ENCODE measurements at regions not wholly inside any gene's neighbourhood (a gene's known extent, or its start where the extent isn't known, plus 50 kb on each side); places are given as distances from the start of the nearest gene placed in this dataset.

DNA sequence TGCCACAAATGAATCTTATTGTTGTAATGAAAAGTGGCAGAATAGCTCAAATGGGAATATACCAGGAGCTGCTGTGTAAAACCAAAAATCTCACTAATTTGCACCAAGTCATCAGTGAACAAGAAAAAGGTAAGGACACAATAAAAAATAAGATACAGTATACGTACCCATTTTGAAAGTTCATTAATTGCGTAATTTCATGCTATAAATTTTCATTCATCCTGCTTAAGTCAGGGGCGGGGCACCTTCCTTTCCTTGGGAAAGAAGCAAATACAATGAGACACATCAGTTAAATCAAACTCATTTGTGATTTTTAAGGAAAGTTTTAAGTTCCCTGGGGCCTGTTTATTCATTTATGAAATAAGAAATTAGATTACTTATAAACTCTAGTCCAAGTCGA lies 65.4 kb downstream of the HSPA13 start:
- CTCF ChIA-PET: interaction anchor here (0.9 kb wide), 1 partner anchor 11 kb away, joined by 3 read pairs; no protein-coding TSS in a partner anchor

DNA sequence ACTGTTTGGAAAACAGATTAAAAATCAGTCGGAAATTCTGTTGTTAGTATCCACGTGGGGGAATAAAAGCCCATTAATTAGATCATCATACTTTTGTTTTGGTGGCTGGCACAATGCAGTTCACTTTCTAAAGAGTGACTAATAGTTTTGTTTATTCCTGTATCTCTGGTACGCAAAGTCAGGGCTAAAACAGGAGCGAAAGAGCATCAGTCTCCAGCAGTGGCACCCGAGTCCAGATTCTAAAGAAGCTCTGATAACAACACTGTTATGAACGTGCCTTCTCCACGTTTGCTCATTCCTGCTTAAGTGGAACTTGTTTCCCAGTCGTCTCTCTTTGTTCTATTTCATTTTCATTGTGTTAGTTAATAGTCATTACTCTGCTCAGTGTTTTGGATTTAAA lies 69.6 kb downstream of the HSPA13 start:
- no peaks in the 10 kb centered on the region for H4K20me1 ChIP-seq (replicated peaks; ENCODE audit: control insufficient read depth, extremely low read depth, insufficient read depth, low read length)
- H3K9me3 ChIP-seq (replicated peaks; ENCODE audit: control insufficient read depth, insufficient read depth, low read length): no peaks in the 10 kb centered on the region
- dilution Hi-C loops (cut with MboI; ENCODE audit: extremely low pct_ligation_motif_present, low sequenced_read_pairs) (no loop called here), intact Hi-C loops (cut with micrococcal nuclease) (no loop called here)
- H3K4me1 ChIP-seq (ENCODE audit: control insufficient read depth, extremely low read depth, insufficient read depth, low read length): no peaks in the 10 kb centered on the region
- H2AFZ ChIP-seq (ENCODE audit: low read depth, low read length): no peak overlapping the region
- no TSS peak for BruUV-seq (replicated peaks)
- H3K9ac ChIP-seq (replicated peaks; ENCODE audit: extremely low read depth, insufficient read depth, low read length): no peak overlapping the region
- no peak for DNase-seq (ENCODE audit: low read depth, low spot score)
- no peak for FAIRE-seq
- ChIA-PET CTCF (no interaction called here), POLR2A (no interaction called here)
- H3K27ac ChIP-seq (ENCODE audit: insufficient read depth, low read depth, low read length): no peak overlapping the region
- H3K27me3 ChIP-seq (ENCODE audit: control insufficient read depth in 2 of 2, insufficient read depth in 2 of 2, low read length in 2 of 2): no peaks in the 10 kb centered on the region
- H3K4me3 ChIP-seq (replicated peaks in 1 of 3; ENCODE audit: insufficient read depth in 1 of 3, low read depth in 1 of 3, low read length in 3 of 3): no peak overlapping the region
- no peaks in the 10 kb centered on the region for H3K79me2 ChIP-seq (ENCODE audit: control insufficient read depth, insufficient read depth, low read length)
- TF ChIP-seq GATA2 (IDR thresholded peaks at IDR 0.05; ENCODE audit: insufficient read depth, insufficient read length, low read depth, low read length) (no peak), FOS (IDR thresholded peaks at IDR 0.05; ENCODE audit: borderline replicate concordance, insufficient read depth, low read length) (no peak), JUN (IDR thresholded peaks at IDR 0.05; ENCODE audit: borderline replicate concordance, insufficient read depth, insufficient read length, low read depth) (no peak)
- TF ChIP-seq, protein P1, sequence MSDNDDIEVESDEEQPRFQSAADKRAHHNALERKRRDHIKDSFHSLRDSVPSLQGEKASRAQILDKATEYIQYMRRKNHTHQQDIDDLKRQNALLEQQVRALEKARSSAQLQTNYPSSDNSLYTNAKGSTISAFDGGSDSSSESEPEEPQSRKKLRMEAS (IDR thresholded peaks at IDR 0.05; ENCODE audit: insufficient read depth, insufficient read length): no peak
- TF ChIP-seq, protein P2, sequence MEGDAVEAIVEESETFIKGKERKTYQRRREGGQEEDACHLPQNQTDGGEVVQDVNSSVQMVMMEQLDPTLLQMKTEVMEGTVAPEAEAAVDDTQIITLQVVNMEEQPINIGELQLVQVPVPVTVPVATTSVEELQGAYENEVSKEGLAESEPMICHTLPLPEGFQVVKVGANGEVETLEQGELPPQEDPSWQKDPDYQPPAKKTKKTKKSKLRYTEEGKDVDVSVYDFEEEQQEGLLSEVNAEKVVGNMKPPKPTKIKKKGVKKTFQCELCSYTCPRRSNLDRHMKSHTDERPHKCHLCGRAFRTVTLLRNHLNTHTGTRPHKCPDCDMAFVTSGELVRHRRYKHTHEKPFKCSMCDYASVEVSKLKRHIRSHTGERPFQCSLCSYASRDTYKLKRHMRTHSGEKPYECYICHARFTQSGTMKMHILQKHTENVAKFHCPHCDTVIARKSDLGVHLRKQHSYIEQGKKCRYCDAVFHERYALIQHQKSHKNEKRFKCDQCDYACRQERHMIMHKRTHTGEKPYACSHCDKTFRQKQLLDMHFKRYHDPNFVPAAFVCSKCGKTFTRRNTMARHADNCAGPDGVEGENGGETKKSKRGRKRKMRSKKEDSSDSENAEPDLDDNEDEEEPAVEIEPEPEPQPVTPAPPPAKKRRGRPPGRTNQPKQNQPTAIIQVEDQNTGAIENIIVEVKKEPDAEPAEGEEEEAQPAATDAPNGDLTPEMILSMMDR (IDR thresholded peaks at IDR 0.05; ENCODE audit: extremely low read depth in 1 of 2, insufficient read depth in 1 of 2, low read depth in 1 of 2, low read length in 2 of 2): no peak
- H3K4me2 ChIP-seq (ENCODE audit: insufficient read depth, low read length): no peak overlapping the region
- no peaks in the 10 kb centered on the region for H3K36me3 ChIP-seq (ENCODE audit: control insufficient read depth in 2 of 2, extremely low read depth in 1 of 2, insufficient read depth in 2 of 2, low read length in 2 of 2)
- H3K9me1 ChIP-seq (replicated peaks; ENCODE audit: control insufficient read depth, extremely low read depth, insufficient read depth, low read length): no peaks in the 10 kb centered on the region

More for the DNA sequence above, 65.4 kb downstream of the HSPA13 start:
- intact Hi-C loops (cut with micrococcal nuclease) (no loop called here), dilution Hi-C loops (cut with MboI; ENCODE audit: extremely low pct_ligation_motif_present, low sequenced_read_pairs) (no loop called here)
- Histone ChIP-seq H2AFZ (ENCODE audit: low read depth, low read length) (no peak overlapping the region), H3K27me3 (ENCODE audit: control insufficient read depth in 2 of 2, insufficient read depth in 2 of 2, low read length in 2 of 2) (peaks cover 0 to 3% of the 10 kb centered on the region in 2 experiments), H3K4me2 (ENCODE audit: insufficient read depth, low read length) (no peak overlapping the region), H3K4me3 (replicated peaks in 1 of 3; ENCODE audit: insufficient read depth in 1 of 3, low read depth in 1 of 3, low read length in 3 of 3) (no peak overlapping the region), H3K9me1 (replicated peaks; ENCODE audit: control insufficient read depth, extremely low read depth, insufficient read depth, low read length) (no peaks in the 10 kb centered on the region), H3K79me2 (ENCODE audit: control insufficient read depth, insufficient read depth, low read length) (no peaks in the 10 kb centered on the region), H3K4me1 (ENCODE audit: control insufficient read depth, extremely low read depth, insufficient read depth, low read length) (no peaks in the 10 kb centered on the region), H3K36me3 (ENCODE audit: control insufficient read depth in 2 of 2, extremely low read depth in 1 of 2, insufficient read depth in 2 of 2, low read length in 2 of 2) (no peaks in the 10 kb centered on the region), H3K9me3 (replicated peaks; ENCODE audit: control insufficient read depth, insufficient read depth, low read length) (no peaks in the 10 kb centered on the region), H3K9ac (replicated peaks; ENCODE audit: extremely low read depth, insufficient read depth, low read length) (no peak overlapping the region), H4K20me1 (replicated peaks; ENCODE audit: control insufficient read depth, extremely low read depth, insufficient read depth, low read length) (no peaks in the 10 kb centered on the region), H3K27ac (ENCODE audit: insufficient read depth, low read depth, low read length) (no peak overlapping the region)
- FAIRE-seq (no peak), DNase-seq (ENCODE audit: low read depth, low spot score) (no peak)
- TF ChIP-seq, protein P2 (IDR thresholded peaks at IDR 0.05; ENCODE audit: extremely low read depth in 1 of 2, insufficient read depth in 1 of 2, low read depth in 1 of 2, low read length in 2 of 2): no peak
- POLR2A ChIA-PET: no interaction called here
- BruUV-seq (replicated peaks): no TSS peak
